Endometrial microvascular endothelial cells (primary cell): ENCODE measurements at regions not wholly inside any gene's neighbourhood (a gene's known extent, or its start where the extent isn't known, plus 50 kb on each side); places are given as distances from the start of the nearest gene placed in this dataset.

Experiments
- in situ Hi-C: cut with HindIII; loops from 2 replicates; pipeline ENCODE4 v1.10.0; 2017; ENCODE audit warnings: low sequenced_read_pairs, low pct_unique_long_range_greater_than_20kb; ENCODE audit errors: inconsistent ontology term

GRCh38 chr10:9878383-9878782 is 1139.3 kb upstream of the CELF2 start:
- in situ Hi-C loops = no loop called here

GRCh38 chr10:9885761-9886160 is 1131.9 kb upstream of the CELF2 start:
- in situ Hi-C loops = no loop called here

- in situ Hi-C loops = no loop called here
Measured at GRCh38 chr10:9886772-9887171, 1130.9 kb upstream of the CELF2 start.

- in situ Hi-C loops = no loop called here
Measured at GRCh38 chr10:9895453-9895852, 1122.2 kb upstream of the CELF2 start.

- in situ Hi-C loops = no loop called here
Measured at GRCh38 chr10:9895981-9896380, 1121.7 kb upstream of the CELF2 start.

GRCh38 chr10:9898633-9899395 is 1118.9 kb upstream of the CELF2 start:
- in situ Hi-C loops = no loop called here

GRCh38 chr10:9900751-9901150 is 1116.9 kb upstream of the CELF2 start:
- in situ Hi-C loops = no loop called here

- in situ Hi-C loops = no loop called here
Measured at GRCh38 chr10:9901971-9902370, 1115.7 kb upstream of the CELF2 start.

- in situ Hi-C loops = no loop called here
Measured at GRCh38 chr10:9910446-9910845, 1107.2 kb upstream of the CELF2 start.

- in situ Hi-C loops = no loop called here
Measured at GRCh38 chr10:9911488-9911887, 1106.2 kb upstream of the CELF2 start.

GRCh38 chr10:9913876-9914514 is 1103.7 kb upstream of the CELF2 start:
- in situ Hi-C loops = no loop called here

- in situ Hi-C loops = no loop called here
Measured at GRCh38 chr10:9921544-9921943, 1096.1 kb upstream of the CELF2 start.

- in situ Hi-C loops = no loop called here
Measured at GRCh38 chr10:9922126-9922870, 1095.4 kb upstream of the CELF2 start.

- in situ Hi-C loops = no loop called here
Measured at GRCh38 chr10:9926003-9926402, 1091.7 kb upstream of the CELF2 start.

GRCh38 chr10:9926881-9927280 is 1090.8 kb upstream of the CELF2 start:
- in situ Hi-C loops = no loop called here

- in situ Hi-C loops = no loop called here
Measured at GRCh38 chr10:9939716-9940115, 1078.0 kb upstream of the CELF2 start.

GRCh38 chr10:9944690-9945089 is 1073.0 kb upstream of the CELF2 start:
- in situ Hi-C loops = no loop called here

- in situ Hi-C loops = no loop called here
Measured at GRCh38 chr10:9950070-9950469, 1067.6 kb upstream of the CELF2 start.

- in situ Hi-C loops = no loop called here
Measured at GRCh38 chr10:9951481-9952257, 1066.0 kb upstream of the CELF2 start.
